SK-N-SH (cell line): ENCODE measurements at regions not wholly inside any gene's neighbourhood (a gene's known extent, or its start where the extent isn't known, plus 50 kb on each side); places are given as distances from the start of the nearest gene placed in this dataset.

Experiments used
- CTCF ChIA-PET: fragments of 300-600, 350-600 bp; formaldehyde crosslinking; extraction: SDS; loops from one replicate; lab custom pipeline; 2021; lab: Yijun Ruan, JAX
- POLR2A ChIA-PET: fragments of 350-600 bp; sonication (Branson Sonifier 250); formaldehyde crosslinking; extraction: SDS; loops from one replicate; lab custom pipeline; 2020; ENCODE audit warnings: antibody characterized with exemption, inconsistent platforms; lab: Yijun Ruan, JAX
- DNase-seq: peaks from one replicate; pipeline ENCODE4 v3.0.0; 2012
- H2AFZ ChIP-seq: fragments of 200-600 bp; sonication (generic); 2 replicates; pipeline ENCODE4 v1.8.1; 2016; ENCODE audit warnings: antibody characterized with exemption, mild to moderate bottlenecking, low read depth
- H3F3A ChIP-seq: fragments of 200-600 bp; sonication (generic); replicated peaks from 2 replicates; pipeline ENCODE3; 2016; ENCODE audit warnings: antibody characterized with exemption, mild to moderate bottlenecking; ENCODE audit not compliant: insufficient read depth
- H3K27ac ChIP-seq, 2 experiments: fragments of 200-500 bp in 1 of 2; fragments of 200-600 bp in 1 of 2; sonication (Bioruptor generic) in 1 of 2; sonication (generic), shearing (Covaris generic) in 1 of 2; 2 replicates each; pipeline versions ENCODE4 v1.5.1 to v1.6.1; 2014 to 2016; ENCODE audit warnings: low read depth in 2 of 2, inconsistent platforms in 1 of 2, low read length in 1 of 2, mild to moderate bottlenecking in 1 of 2, mixed read lengths in 1 of 2
- H3K27me3 ChIP-seq: fragments of 200-600 bp; sonication (generic), shearing (Covaris generic); 2 replicates; pipeline ENCODE4 v1.6.1; 2016; ENCODE audit warnings: mixed run types; ENCODE audit not compliant: insufficient read depth
- H3K36me3 ChIP-seq, 2 experiments: fragments of 200-500 bp in 1 of 2; fragments of 200-600 bp in 1 of 2; sonication (Bioruptor generic) in 1 of 2; sonication (generic) in 1 of 2; replicated peaks in 1 of 2; 2 replicates each; pipeline versions ENCODE3 to v1.5.1; 2014 to 2016; ENCODE audit warnings: low read length in 1 of 2, mild to moderate bottlenecking in 1 of 2; ENCODE audit not compliant: insufficient read depth in 2 of 2, control insufficient read depth in 1 of 2
- H3K4me1 ChIP-seq, 2 experiments: fragments of 200-500 bp in 1 of 2; fragments of 200-600 bp in 1 of 2; sonication (Bioruptor generic) in 1 of 2; sonication (generic), shearing (Covaris generic) in 1 of 2; 2 replicates each; pipeline versions ENCODE4 v1.5.1 to v1.6.1; 2014 to 2016; ENCODE audit warnings: low read depth in 1 of 2, low read length in 1 of 2, mixed run types in 1 of 2; ENCODE audit not compliant: insufficient read depth in 2 of 2, control insufficient read depth in 1 of 2
- H3K4me2 ChIP-seq: fragments of 200-600 bp; sonication (generic), shearing (Covaris generic); 2 replicates; pipeline ENCODE4 v1.6.1; 2017; ENCODE audit warnings: mixed run types
- H3K4me3 ChIP-seq, 2 experiments: fragments of 200-500 bp in 1 of 2; fragments of 200-600 bp in 1 of 2; sonication (Bioruptor generic) in 1 of 2; sonication (generic), shearing (Covaris generic) in 1 of 2; 2 replicates each; pipeline versions ENCODE4 v1.5.1 to v1.8.1; 2014 to 2016; ENCODE audit warnings: low read depth in 2 of 2, inconsistent platforms in 1 of 2, low read length in 1 of 2, mild to moderate bottlenecking in 1 of 2, mixed read lengths in 1 of 2, moderate library complexity in 1 of 2
- H3K79me2 ChIP-seq: fragments of 200-600 bp; sonication (generic); 2 replicates; pipeline ENCODE4 v1.8.1; 2017; ENCODE audit warnings: mild to moderate bottlenecking; ENCODE audit not compliant: insufficient read depth
- H3K9ac ChIP-seq: fragments of 200-600 bp; sonication (generic); 2 replicates; pipeline ENCODE4 v1.6.1; 2017; ENCODE audit warnings: mixed run types
- H3K9me2 ChIP-seq: fragments of 200-600 bp; sonication (generic); 2 replicates; pipeline ENCODE4 v1.6.1; 2017; ENCODE audit warnings: mixed run types
- H3K9me3 ChIP-seq: fragments of 200-600 bp; sonication (generic); 2 replicates; pipeline ENCODE4 v1.6.1; 2017; ENCODE audit warnings: mixed run types, mild to moderate bottlenecking, moderate library complexity
- H4K20me1 ChIP-seq: fragments of 200-600 bp; sonication (generic); 2 replicates; pipeline ENCODE4 v1.6.1; 2017; ENCODE audit warnings: mild to moderate bottlenecking, mixed run types; ENCODE audit not compliant: insufficient read depth
- ELF1 ChIP-seq: IDR thresholded peaks from 2 replicates; pipeline ENCODE4 v1.4.0; 2012
- EZH2phosphoT487 ChIP-seq: fragments of 200-600 bp; sonication (generic); IDR thresholded peaks from 2 replicates; pipeline ENCODE4 v1.6.1; 2017; ENCODE audit warnings: low read depth, mixed run types, mild to moderate bottlenecking, antibody characterized with exemption, moderate library complexity, borderline replicate concordance
- FOSL2 ChIP-seq: IDR thresholded peaks from 2 replicates; pipeline ENCODE4 v1.4.0; 2012; ENCODE audit warnings: low read depth, mild to moderate bottlenecking, moderate library complexity, borderline replicate concordance
- JUND ChIP-seq: IDR thresholded peaks from 2 replicates; pipeline ENCODE4 v1.4.0; 2012
- MXI1 ChIP-seq: IDR thresholded peaks from 2 replicates; pipeline ENCODE4 v1.6.1; 2012; ENCODE audit warnings: mild to moderate bottlenecking, low read depth, low read length, improper control_type of control experiment
- PBX3 ChIP-seq: IDR thresholded peaks from 2 replicates; pipeline ENCODE4; 2012
- REST ChIP-seq: IDR thresholded peaks from 2 replicates; pipeline ENCODE4 v1.6.1; 2012; ENCODE audit warnings: mild to moderate bottlenecking, low read depth, low read length, moderate library complexity
- RXRA ChIP-seq: IDR thresholded peaks from 2 replicates; pipeline ENCODE4 v1.4.0; 2012; ENCODE audit warnings: low read depth, mild to moderate bottlenecking, borderline replicate concordance
- SMC3 ChIP-seq: IDR thresholded peaks from 2 replicates; pipeline ENCODE4 v1.6.1; 2012; ENCODE audit warnings: low read depth, low read length, improper control_type of control experiment
- TCF12 ChIP-seq: IDR thresholded peaks from 2 replicates; pipeline ENCODE4 v1.4.0; 2012
- TEAD4 ChIP-seq: IDR thresholded peaks from 2 replicates; pipeline ENCODE4 v1.4.0; 2012; ENCODE audit warnings: mild to moderate bottlenecking, borderline replicate concordance; ENCODE audit not compliant: insufficient read depth
- WGBS: methylation state at CpG from one replicate; pipeline ENCODE4 v1.1.6; 2017; ENCODE audit warnings: low lambda C conversion rate; 5-methylcytosine and 5-hydroxymethylcytosine counted together
- TF ChIP-seq, protein P1 (sequence below): fragments of 150-350 bp; IDR thresholded peaks from 2 replicates; pipeline ENCODE4 v1.6.1; 2016; ENCODE audit warnings: mild to moderate bottlenecking, low read depth, low read length
- TF ChIP-seq, protein P2 (sequence below): IDR thresholded peaks from 2 replicates; pipeline ENCODE4 v1.4.0; 2012; ENCODE audit warnings: low read depth, borderline replicate concordance

DNA sequence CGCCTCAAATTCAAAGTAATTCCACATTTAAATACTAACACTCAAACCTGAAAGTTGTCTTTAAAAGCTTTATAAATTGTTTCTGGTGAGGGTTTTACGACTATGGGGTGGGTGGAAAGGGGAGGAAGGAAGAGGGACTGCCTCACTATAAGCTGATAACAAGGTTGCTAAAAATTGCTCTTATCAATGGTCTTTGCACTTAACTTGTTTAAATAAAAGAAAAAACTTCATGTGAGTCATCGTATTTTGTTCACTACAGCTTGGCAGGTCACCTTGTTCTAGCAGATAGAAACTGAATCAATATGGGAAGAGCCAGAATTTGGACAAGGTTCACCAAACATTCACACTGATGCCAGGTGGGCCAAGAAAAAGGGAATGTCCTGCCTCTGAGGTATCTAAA is 129.2 kb downstream of the TES start:
- Histone ChIP-seq H2AFZ (no peak overlapping the region), H4K20me1 (no peaks in the 10 kb centered on the region), H3K4me3 (no peak overlapping the region), H3K4me1 (peaks cover 2 to 35% of the 10 kb centered on the region in 2 experiments; a peak in 3 of 4 replicates), H3K9ac (no peak overlapping the region), H3K79me2 (no peaks in the 10 kb centered on the region), H3K9me3 (no peaks in the 10 kb centered on the region), H3K27ac (peak overlapping the region in 1 of 2 experiments; percentile 56; a peak in 2 of 4 replicates), H3K9me2 (no peaks in the 10 kb centered on the region), H3K27me3 (no peaks in the 10 kb centered on the region), H3K36me3 (no peaks in the 10 kb centered on the region), H3K4me2 (peak overlapping the region; percentile 32), H3F3A (peaks cover 22% of the 10 kb centered on the region)
- ChIA-PET POLR2A (no interaction called here), CTCF (interaction anchor here (0.7 to 2.7 kb wide), 2 partner anchors 103 to 159 kb away, joined by 3 to 7 read pairs; no protein-coding TSS in a partner anchor)
- whole genome bisulfite sequencing: 35% methylated on average over 3 of the region's 3 CpGs
- no peak for DNase-seq
- no peak for TF ChIP-seq RXRA
- TF ChIP-seq, protein P1, sequence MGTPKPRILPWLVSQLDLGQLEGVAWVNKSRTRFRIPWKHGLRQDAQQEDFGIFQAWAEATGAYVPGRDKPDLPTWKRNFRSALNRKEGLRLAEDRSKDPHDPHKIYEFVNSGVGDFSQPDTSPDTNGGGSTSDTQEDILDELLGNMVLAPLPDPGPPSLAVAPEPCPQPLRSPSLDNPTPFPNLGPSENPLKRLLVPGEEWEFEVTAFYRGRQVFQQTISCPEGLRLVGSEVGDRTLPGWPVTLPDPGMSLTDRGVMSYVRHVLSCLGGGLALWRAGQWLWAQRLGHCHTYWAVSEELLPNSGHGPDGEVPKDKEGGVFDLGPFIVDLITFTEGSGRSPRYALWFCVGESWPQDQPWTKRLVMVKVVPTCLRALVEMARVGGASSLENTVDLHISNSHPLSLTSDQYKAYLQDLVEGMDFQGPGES: no peak
- TF ChIP-seq SMC3: no peak
- no peak for TF ChIP-seq MXI1
- TF ChIP-seq JUND: peak; percentile 33
- TF ChIP-seq FOSL2: peak; percentile 21; the same call in 1 of the 2 replicates
- TF ChIP-seq, protein P2, sequence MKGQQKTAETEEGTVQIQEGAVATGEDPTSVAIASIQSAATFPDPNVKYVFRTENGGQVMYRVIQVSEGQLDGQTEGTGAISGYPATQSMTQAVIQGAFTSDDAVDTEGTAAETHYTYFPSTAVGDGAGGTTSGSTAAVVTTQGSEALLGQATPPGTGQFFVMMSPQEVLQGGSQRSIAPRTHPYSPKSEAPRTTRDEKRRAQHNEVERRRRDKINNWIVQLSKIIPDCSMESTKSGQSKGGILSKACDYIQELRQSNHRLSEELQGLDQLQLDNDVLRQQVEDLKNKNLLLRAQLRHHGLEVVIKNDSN: no peak

GRCh38 chr7:116340201-116340847 is 130.0 kb downstream of the TES start:
- ChIA-PET POLR2A (no interaction called here), CTCF (interaction anchor here (2.7 kb wide), 1 partner anchor 160 kb away, joined by 7 read pairs; no protein-coding TSS in a partner anchor)
- H3K4me2 ChIP-seq: peak overlapping the region; percentile 32
- H3F3A ChIP-seq: peaks cover 22% of the 10 kb centered on the region
- no peak for DNase-seq
- no peaks in the 10 kb centered on the region for H3K9me3 ChIP-seq
- no peaks in the 10 kb centered on the region for H4K20me1 ChIP-seq
- no peaks in the 10 kb centered on the region for H3K27me3 ChIP-seq
- peak overlapping the region; percentile 5; the same call in 1 of the 2 replicates for H3K9ac ChIP-seq
- H3K36me3 ChIP-seq: peaks cover 0 to 5% of the 10 kb centered on the region in 2 experiments
- peak overlapping the region in 1 of 2 experiments; percentile 2; a peak in 1 of 4 replicates for H3K4me3 ChIP-seq
- peak overlapping the region; percentile 49 for H2AFZ ChIP-seq
- no peaks in the 10 kb centered on the region for H3K9me2 ChIP-seq
- no peaks in the 10 kb centered on the region for H3K79me2 ChIP-seq
- 22% methylated on average over 4 of the region's 4 CpGs for WGBS
- H3K4me1 ChIP-seq: peaks cover 2 to 35% of the 10 kb centered on the region in 2 experiments; a peak in 3 of 4 replicates
- TF ChIP-seq TEAD4 (peak; percentile 66; the same call in 1 of the 2 replicates), TCF12 (peak; percentile 61), PBX3 (peak; percentile 87), FOSL2 (peak; percentile 81), EZH2phosphoT487 (no peak), REST (no peak), ELF1 (no peak), JUND (peak; percentile 77)
- H3K27ac ChIP-seq: peak overlapping the region; percentile 29 to 56; a peak in 3 of 4 replicates
